ENCODE measurements at regions not wholly inside any gene's neighbourhood (a gene's known extent, or its start where the extent isn't known, plus 50 kb on each side); places are given as distances from the start of the nearest gene placed in this dataset.
"Not testable (repeated sequence)": the region's sequence is repeated elsewhere in the genome, so short reads cannot be mapped to it uniquely, and the experiment has no call there.

- DNase-seq (ENCODE audit: low read depth): no peak
Measured at GRCh38 chr4:111274060-111274459, 651.2 kb upstream of the PITX2 start.

GRCh38 chr4:111274486-111274885 is 651.6 kb upstream of the PITX2 start:
- peak; percentile 6 for DNase-seq (ENCODE audit: low read depth)

GRCh38 chr4:111281219-111281618 is 658.3 kb upstream of the PITX2 start:
- no peak for DNase-seq (ENCODE audit: low read depth)

- DNase-seq (ENCODE audit: low read depth): no peak
Measured at GRCh38 chr4:111282035-111282434, 659.2 kb upstream of the PITX2 start.

- peak; percentile 18 for DNase-seq (ENCODE audit: low read depth)
Measured at GRCh38 chr4:111283066-111283677, 660.3 kb upstream of the PITX2 start.

DNA sequence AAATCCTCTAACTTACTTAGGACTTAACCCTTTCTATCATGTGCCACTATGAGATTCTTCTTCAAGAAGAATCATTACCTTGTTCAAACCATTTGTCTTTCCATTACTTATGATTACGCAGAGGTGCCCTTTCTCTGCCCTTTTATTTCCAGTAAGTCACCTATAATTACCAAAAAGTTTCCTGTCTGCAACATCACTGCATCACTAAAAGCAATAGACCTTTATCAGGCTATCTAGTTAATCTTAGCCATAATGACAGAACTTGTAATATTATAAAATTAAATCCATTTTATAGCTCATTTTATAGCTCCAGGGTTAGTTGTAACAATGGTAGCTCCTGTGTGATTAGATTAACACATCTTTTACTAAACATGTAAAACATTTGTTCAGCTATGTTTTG is 673.6 kb upstream of the PITX2 start:
- no peak for DNase-seq (ENCODE audit: low read depth)

DNA sequence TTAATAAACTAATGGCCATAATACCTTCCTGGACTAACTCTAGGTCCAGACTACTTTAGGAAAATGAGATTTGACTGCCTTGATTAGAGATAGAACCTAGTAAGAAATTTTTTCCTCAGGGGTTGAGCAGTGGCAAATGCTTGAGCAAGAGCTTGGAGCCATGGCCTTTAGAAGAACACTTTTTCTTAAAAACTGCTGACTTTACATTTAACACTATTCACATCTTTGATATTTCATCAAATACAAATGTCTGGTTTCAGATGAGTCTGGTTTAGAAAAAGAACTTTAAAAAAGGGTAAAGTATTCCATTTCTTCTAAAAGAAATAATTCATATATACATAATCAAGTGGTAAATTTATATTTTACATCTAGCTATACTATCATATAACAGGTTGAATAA is 680.9 kb upstream of the PITX2 start:
- DNase-seq (ENCODE audit: low read depth): no peak

DNA sequence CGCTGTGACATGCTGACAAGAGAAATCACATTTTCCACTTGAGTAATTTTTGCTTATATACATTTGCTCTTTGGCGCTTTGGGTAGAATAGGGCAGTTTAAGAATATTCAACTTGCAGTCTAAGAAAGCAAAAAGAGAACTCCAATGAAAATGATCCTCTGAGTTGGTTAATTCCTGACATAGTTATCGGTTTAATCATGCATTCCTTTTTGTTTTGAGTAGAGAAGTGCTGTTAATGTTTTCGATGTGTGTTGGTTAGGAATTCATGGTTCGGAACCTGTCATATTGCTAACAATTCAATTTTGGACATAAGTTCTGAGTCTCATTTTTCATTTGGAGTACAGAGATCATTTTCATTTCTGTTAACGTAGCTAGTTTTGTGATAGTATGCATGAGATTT is 700.6 kb upstream of the PITX2 start:
- DNase-seq (ENCODE audit: low read depth): peak; percentile 60

DNA sequence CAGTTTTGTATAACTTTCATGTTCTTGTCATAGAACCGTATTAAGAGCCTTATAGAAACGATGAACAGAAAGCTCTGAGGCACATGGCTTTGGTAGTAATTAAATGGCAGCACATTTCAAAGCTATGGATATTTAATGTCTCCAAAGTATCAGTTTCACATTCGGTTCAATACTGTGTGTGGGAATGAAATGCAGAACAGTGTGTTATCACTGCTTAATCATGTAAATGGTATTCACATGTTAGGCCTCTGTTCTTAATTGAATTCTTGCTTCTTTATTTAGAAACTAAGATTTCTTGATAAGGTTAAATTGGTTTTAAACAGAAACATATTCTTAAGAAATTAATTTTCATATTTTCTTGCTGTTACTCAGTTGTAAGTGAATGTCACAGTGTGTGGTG is 701.0 kb upstream of the PITX2 start:
- DNase-seq (ENCODE audit: low read depth): peak; percentile 26

GRCh38 chr4:111326450-111326849 is 703.6 kb upstream of the PITX2 start:
- no peak for DNase-seq (ENCODE audit: low read depth)

DNA sequence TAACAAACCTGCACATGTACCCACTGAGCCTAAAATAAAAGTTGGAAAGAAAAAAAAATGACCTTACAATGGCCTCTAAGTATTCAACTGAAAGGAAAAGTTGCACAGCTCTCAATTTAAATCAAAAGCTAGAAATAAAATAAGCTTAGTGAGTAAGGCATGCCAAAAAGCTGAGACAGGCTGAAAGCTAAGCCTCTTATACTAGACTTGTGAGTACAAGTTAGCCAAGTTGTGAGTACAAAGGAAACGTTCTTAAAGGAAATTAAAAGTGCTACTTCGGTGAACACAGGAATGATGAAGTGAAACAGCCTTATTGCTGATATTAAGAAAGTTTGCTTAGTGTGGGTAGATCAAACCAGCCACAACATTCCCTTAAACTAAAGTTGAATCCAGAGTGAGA is 707.9 kb upstream of the PITX2 start:
- no peak for DNase-seq (ENCODE audit: low read depth)

DNA sequence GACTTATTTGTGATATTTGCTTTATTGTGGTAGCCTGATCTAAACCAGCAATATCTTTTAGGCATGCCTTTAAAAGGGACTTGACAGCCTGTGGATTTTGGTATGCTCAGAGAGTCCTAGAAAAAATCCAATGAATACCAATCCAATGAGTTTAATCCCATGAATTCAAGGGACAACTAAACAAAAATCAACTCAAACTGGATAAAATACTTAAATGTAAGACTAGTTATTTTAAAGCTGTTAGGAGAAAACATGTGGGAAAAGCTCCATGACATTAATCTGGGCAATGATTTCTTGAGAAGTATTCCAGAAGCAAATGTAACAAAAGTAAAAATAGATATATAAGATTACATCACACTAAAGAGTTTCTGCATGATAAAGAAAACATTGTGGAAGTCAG is 711.5 kb upstream of the PITX2 start:
- no peak for DNase-seq (ENCODE audit: low read depth)

- not testable (repeated sequence) for DNase-seq (ENCODE audit: low read depth)
Measured at GRCh38 chr4:111337186-111337876, 714.5 kb upstream of the PITX2 start.

GRCh38 chr4:111359602-111360001 is 736.7 kb upstream of the PITX2 start:
- no peak for DNase-seq (ENCODE audit: low read depth)

- no peak for DNase-seq (ENCODE audit: low read depth)
Measured at GRCh38 chr4:111360906-111361305, 738.0 kb upstream of the PITX2 start.

DNA sequence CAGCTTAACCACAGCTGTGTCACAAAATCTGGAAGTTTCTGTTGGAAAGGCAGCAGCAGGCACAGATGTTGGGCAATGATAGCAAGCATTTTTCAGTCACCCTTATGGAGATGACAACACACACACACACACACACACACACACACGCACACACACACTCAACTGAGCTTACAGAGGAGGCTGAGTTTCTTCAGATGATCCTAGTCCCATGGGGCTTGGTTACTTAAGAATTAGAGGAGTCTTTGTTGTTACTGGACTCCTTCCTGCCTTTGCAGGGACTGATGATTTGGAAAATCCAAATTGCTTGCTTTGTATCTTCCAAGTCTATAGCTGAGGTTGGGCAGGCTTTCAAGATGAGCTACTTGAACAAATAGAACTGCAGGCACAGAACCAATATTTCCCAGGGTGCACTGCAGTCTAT is 740.1 kb upstream of the PITX2 start:
- DNase-seq (ENCODE audit: low read depth): no peak

DNA sequence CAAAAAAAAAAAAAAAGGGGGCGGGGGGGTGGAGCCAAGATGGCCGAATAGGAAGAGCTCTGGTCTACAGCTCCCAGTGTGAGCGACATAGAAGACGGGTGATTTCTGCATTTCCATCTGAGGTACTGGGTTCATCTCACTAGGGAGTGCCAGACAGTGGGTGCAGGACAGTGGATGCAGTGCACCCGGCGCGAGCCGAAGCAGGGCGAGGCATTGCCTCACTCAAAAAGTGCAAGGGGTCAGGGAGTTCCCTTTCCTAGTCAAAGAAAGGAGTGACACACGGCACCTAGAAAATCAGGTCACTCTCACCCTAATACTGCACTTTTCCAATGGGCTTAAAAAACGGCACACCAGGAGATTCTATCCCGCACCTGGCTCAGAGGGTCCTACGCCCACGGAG is 755.0 kb upstream of the PITX2 start:
- DNase-seq (ENCODE audit: low read depth): not testable (repeated sequence)

GRCh38 chr4:111388561-111388960 is 756.7 kb upstream of the FAM241A start:
- no peak for DNase-seq (ENCODE audit: low read depth)

GRCh38 chr4:111391829-111392228 is 753.4 kb upstream of the FAM241A start:
- DNase-seq (ENCODE audit: low read depth): no peak

DNA sequence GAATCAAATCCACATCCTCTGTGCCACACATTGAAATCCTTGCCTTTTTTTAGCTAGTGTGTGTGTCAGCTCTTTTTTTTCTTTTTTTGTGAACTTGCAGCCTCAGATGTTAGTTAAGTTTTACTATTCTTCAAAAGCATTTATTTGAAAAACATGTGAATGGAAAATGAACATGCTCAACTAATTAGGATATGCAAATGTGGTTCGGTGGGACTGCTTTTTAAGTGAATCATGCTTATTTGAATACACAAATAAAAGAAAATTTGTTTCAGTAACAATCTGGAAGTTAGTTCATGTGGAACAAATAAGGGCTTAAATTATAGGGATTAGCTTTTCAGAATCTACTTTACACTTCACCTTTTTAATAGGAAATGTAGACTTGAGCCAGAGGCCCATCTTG is 751.5 kb upstream of the FAM241A start:
- no peak for DNase-seq (ENCODE audit: low read depth)

DNA sequence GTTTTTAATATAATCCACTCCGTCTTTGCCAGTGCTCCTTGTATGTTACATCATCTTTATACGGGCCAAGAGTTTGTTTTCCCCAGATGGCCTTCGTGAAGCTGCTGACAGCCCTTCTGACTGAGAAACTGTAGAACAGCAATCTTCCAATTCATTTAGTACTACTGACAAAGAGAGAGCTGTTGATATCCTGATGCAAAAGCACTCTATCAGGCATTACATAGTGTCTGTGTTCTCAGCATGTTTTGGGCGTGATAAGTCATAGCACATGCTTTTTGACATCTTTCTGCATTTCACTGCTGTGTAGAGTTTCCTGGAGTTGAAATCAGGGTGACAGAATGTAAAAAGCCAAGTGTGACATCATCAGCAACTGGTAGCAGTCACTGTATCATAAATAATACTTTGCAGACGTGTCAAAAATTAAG is 746.3 kb upstream of the FAM241A start:
- DNase-seq (ENCODE audit: low read depth): peak; percentile 13

DNA sequence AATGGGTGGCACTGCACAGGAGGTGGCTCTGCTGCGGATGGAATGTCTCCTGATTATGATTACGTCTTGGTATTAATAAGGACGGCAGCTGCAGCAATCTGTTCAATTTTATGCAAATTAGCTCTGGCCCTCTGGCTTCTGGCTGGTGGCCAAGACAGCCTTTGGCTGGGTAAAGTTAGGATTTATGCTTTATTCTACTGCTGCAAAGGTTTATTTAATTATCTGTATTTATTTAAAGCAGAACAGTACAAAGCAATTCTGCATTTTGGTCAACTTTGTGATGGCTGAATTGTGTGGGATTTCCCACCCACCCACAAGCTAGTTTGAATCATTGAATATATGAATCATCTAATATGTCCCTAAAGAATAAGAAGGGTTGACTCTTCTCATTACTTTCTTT is 745.6 kb upstream of the FAM241A start:
- DNase-seq (ENCODE audit: low read depth): peak; percentile 8

GRCh38 chr4:111400741-111401140 is 744.5 kb upstream of the FAM241A start:
- DNase-seq (ENCODE audit: low read depth): peak; percentile 49

- DNase-seq (ENCODE audit: low read depth): no peak
Measured at GRCh38 chr4:111404673-111405072, 740.6 kb upstream of the FAM241A start.

All from non-pigmented ciliary epithelial cell (primary cell).